H1 (cell line): ENCODE measurements at regions not wholly inside any gene's neighbourhood (a gene's known extent, or its start where the extent isn't known, plus 50 kb on each side); places are given as distances from the start of the nearest gene placed in this dataset.

Experiments used
- CTCF ChIA-PET: fragments of 300-600 bp; sonication (Branson Sonifier 250); formaldehyde crosslinking; loops from one replicate; lab custom pipeline; 2021; ENCODE audit not compliant: partially characterized antibody; lab: Charles Lee
- POLR2A ChIA-PET: fragments of 300-600 bp; sonication (Branson Sonifier 250); formaldehyde crosslinking; loops from one replicate; lab custom pipeline; 2021; ENCODE audit warnings: inconsistent platforms; ENCODE audit not compliant: partially characterized antibody; lab: Charles Lee
- DNase-seq, 2 experiments: peaks; one replicate each; pipeline versions ENCODE4 v3.0.0 to v3.0.0-alpha.2; 2010 to 2022; ENCODE audit warnings: low spot score in 2 of 2, low read depth in 1 of 2, mixed read lengths in 1 of 2
- FAIRE-seq: peaks from 2 replicates; lab custom pipeline; 2011; peaks lifted over from hg19 to GRCh38; lab: Jason Lieb, UNC
- H2AFZ ChIP-seq: 2 replicates; pipeline ENCODE4 v1.8.1; 2012; ENCODE audit warnings: low read length, inconsistent platforms
- H2AK5ac ChIP-seq: 2 replicates; pipeline ENCODE4 v1.6.1; 2013; ENCODE audit warnings: low read depth, low read length
- H2BK120ac ChIP-seq: replicated peaks from 2 replicates; pipeline ENCODE3; 2013; ENCODE audit warnings: low read depth, low read length, inconsistent platforms
- H2BK12ac ChIP-seq: 2 replicates; pipeline ENCODE4 v1.6.1; 2013; ENCODE audit warnings: low read depth, low read length
- H2BK15ac ChIP-seq: 2 replicates; pipeline ENCODE4 v1.6.1; 2013; ENCODE audit warnings: low read length
- H2BK20ac ChIP-seq: 2 replicates; pipeline ENCODE4 v1.6.1; 2013; ENCODE audit warnings: low read length
- H2BK5ac ChIP-seq: 2 replicates; pipeline ENCODE4 v1.6.1; 2013; ENCODE audit warnings: low read depth, low read length
- H3K14ac ChIP-seq: 2 replicates; pipeline ENCODE4 v1.6.1; 2013; ENCODE audit warnings: inconsistent platforms; ENCODE audit not compliant: insufficient read length
- H3K18ac ChIP-seq: 2 replicates; pipeline ENCODE4 v1.6.1; 2013; ENCODE audit warnings: low read length; ENCODE audit errors: extremely low read depth
- H3K23ac ChIP-seq: 2 replicates; pipeline ENCODE4 v1.6.1; 2013; ENCODE audit warnings: inconsistent platforms; ENCODE audit not compliant: insufficient read length
- H3K23me2 ChIP-seq: 2 replicates; pipeline ENCODE4 v1.6.1; 2013; ENCODE audit warnings: low read depth, low read length
- H3K27ac ChIP-seq: 2 replicates; pipeline ENCODE4 v1.6.1; 2011; ENCODE audit warnings: low read depth, low read length, inconsistent platforms
- H3K27me3 ChIP-seq, 4 experiments: replicated peaks in 1 of 4; 1 replicate in 1 of 4; 2 replicates in 3 of 4; pipeline versions ENCODE4 v1.6.1 to v1.8.1; 2011 to 2013; ENCODE audit warnings: low read length in 3 of 4, mild to moderate bottlenecking in 3 of 4, inconsistent platforms in 2 of 4, mixed read lengths in 2 of 4, moderate library complexity in 1 of 4; ENCODE audit not compliant: control insufficient read depth in 3 of 4, insufficient read depth in 3 of 4; ENCODE audit errors: extremely low read depth in 1 of 4
- H3K36me3 ChIP-seq, 4 experiments: 2 replicates each; pipeline versions ENCODE4 v1.6.1 to v1.8.1; 2011 to 2013; ENCODE audit warnings: mild to moderate bottlenecking in 4 of 4, low read length in 3 of 4, moderate library complexity in 2 of 4, control low read depth in 1 of 4, inconsistent platforms in 1 of 4; ENCODE audit not compliant: insufficient read depth in 4 of 4, control insufficient read depth in 2 of 4
- H3K4ac ChIP-seq: replicated peaks from 2 replicates; pipeline ENCODE3; 2013; ENCODE audit warnings: low read length, low read depth, mixed read lengths, inconsistent platforms; ENCODE audit not compliant: insufficient read length
- H3K4me1 ChIP-seq, 4 experiments: replicated peaks in 1 of 4; 1 replicate in 1 of 4; 2 replicates in 3 of 4; pipeline versions ENCODE4 v1.6.1 to v1.8.1; 2011 to 2013; ENCODE audit warnings: low read length in 3 of 4, inconsistent platforms in 2 of 4, mixed read lengths in 1 of 4; ENCODE audit not compliant: insufficient read depth in 4 of 4, control insufficient read depth in 3 of 4
- H3K4me2 ChIP-seq, 2 experiments: 2 replicates each; pipeline versions ENCODE4 v1.6.1 to v1.8.1; 2011 to 2013; ENCODE audit warnings: low read depth in 2 of 2, low read length in 2 of 2, control low read depth in 1 of 2, inconsistent platforms in 1 of 2, mild to moderate bottlenecking in 1 of 2; ENCODE audit not compliant: insufficient read depth in 1 of 2
- H3K4me3 ChIP-seq, 4 experiments: fragments of 200-600, 300-600 bp in 1 of 4; sonication (generic), shearing (Covaris generic), sonication (Bioruptor Twin) in 1 of 4; 2 replicates each; pipeline versions ENCODE4 v1.5.1 to v1.8.1; 2011 to 2016; ENCODE audit warnings: low read length in 4 of 4, low read depth in 3 of 4, control low read depth in 2 of 4, inconsistent platforms in 2 of 4, mild to moderate bottlenecking in 2 of 4, mixed read lengths in 1 of 4, moderate library complexity in 1 of 4; ENCODE audit not compliant: insufficient read depth in 2 of 4; ENCODE audit errors: extremely low read depth in 1 of 4
- H3K56ac ChIP-seq: replicated peaks from 2 replicates; pipeline ENCODE3; 2013; ENCODE audit warnings: low read depth, mild to moderate bottlenecking, mixed read lengths, low read length, inconsistent platforms; ENCODE audit not compliant: insufficient read length
- H3K79me1 ChIP-seq: 2 replicates; pipeline ENCODE4 v1.6.1; 2013; ENCODE audit warnings: low read depth, low read length, control low read depth
- H3K79me2 ChIP-seq, 2 experiments: 2 replicates each; pipeline versions ENCODE4 v1.6.1 to v1.8.1; 2012 to 2013; ENCODE audit warnings: low read length in 2 of 2, mild to moderate bottlenecking in 2 of 2, inconsistent platforms in 1 of 2; ENCODE audit not compliant: insufficient read depth in 2 of 2, control insufficient read depth in 1 of 2
- H3K9ac ChIP-seq, 4 experiments: replicated peaks in 1 of 4; 1 replicate in 1 of 4; 2 replicates in 3 of 4; pipeline versions ENCODE4 v1.6.1 to v1.8.1; 2011 to 2013; ENCODE audit warnings: low read depth in 3 of 4, low read length in 3 of 4, control low read depth in 2 of 4, mild to moderate bottlenecking in 2 of 4, moderate library complexity in 2 of 4, inconsistent platforms in 1 of 4; ENCODE audit errors: extremely low read depth in 1 of 4
- H3K9me3 ChIP-seq, 2 experiments: 2 replicates each; pipeline versions ENCODE4 v1.6.1 to v1.8.1; 2012 to 2013; ENCODE audit warnings: mild to moderate bottlenecking in 2 of 2, moderate library complexity in 2 of 2, control low read depth in 1 of 2, inconsistent platforms in 1 of 2, low read depth in 1 of 2, low read length in 1 of 2, mixed read lengths in 1 of 2; ENCODE audit not compliant: insufficient read depth in 2 of 2
- H4K20me1 ChIP-seq, 2 experiments: replicated peaks in 1 of 2; 2 replicates each; pipeline versions ENCODE3 to v1.8.1; 2011 to 2013; ENCODE audit warnings: inconsistent platforms in 2 of 2, low read length in 2 of 2, mild to moderate bottlenecking in 1 of 2; ENCODE audit not compliant: insufficient read depth in 2 of 2, control insufficient read depth in 1 of 2
- H4K5ac ChIP-seq: 2 replicates; pipeline ENCODE4 v1.6.1; 2013; ENCODE audit warnings: low read length, low read depth, mixed read lengths, inconsistent platforms; ENCODE audit not compliant: insufficient read length
- H4K8ac ChIP-seq: 2 replicates; pipeline ENCODE4 v1.8.0; 2013; ENCODE audit warnings: mild to moderate bottlenecking, moderate library complexity, low read length, inconsistent platforms; ENCODE audit not compliant: insufficient read depth; ENCODE audit errors: extremely low read depth
- H4K91ac ChIP-seq: replicated peaks from 2 replicates; pipeline ENCODE3; 2013; ENCODE audit warnings: low read length, mixed read lengths, inconsistent platforms; ENCODE audit not compliant: insufficient read length
- BCL11A ChIP-seq, 2 experiments: IDR thresholded peaks; one replicate each; pipeline ENCODE4 v1.6.1; 2011; ENCODE audit warnings: low read depth in 2 of 2, low read length in 2 of 2, mild to moderate bottlenecking in 2 of 2
- CBX8 ChIP-seq: fragments of 300-800, 300-1000 bp; sonication (generic); IDR thresholded peaks from 2 replicates; pipeline ENCODE4 v1.7.1; 2016; ENCODE audit warnings: low read depth, low read length, borderline replicate concordance
- EZH2 ChIP-seq: fragments of 200-600 bp; sonication (generic); IDR thresholded peaks from 2 replicates; pipeline ENCODE4 v1.7.1; 2012; ENCODE audit warnings: low read depth, mild to moderate bottlenecking, moderate library complexity, low read length, inconsistent platforms; ENCODE audit not compliant: severe bottlenecking
- GTF2F1 ChIP-seq: IDR thresholded peaks from 2 replicates; pipeline ENCODE4 v1.6.1; 2012; ENCODE audit warnings: low read depth, low read length, improper control_type of control experiment, borderline replicate concordance
- SUZ12 ChIP-seq: fragments of 200-600 bp; sonication (generic); IDR thresholded peaks from 2 replicates; pipeline ENCODE4 v1.6.1; 2012; ENCODE audit warnings: mild to moderate bottlenecking, inconsistent platforms, low read length, moderate library complexity, mixed read lengths
- TAF1 ChIP-seq: IDR thresholded peaks from 2 replicates; pipeline ENCODE4 v1.6.1; 2011; ENCODE audit warnings: mild to moderate bottlenecking, low read depth, low read length
- WGBS, 2 experiments: shearing (Covaris generic) in 1 of 2; methylation state at CpG; one replicate each; pipeline versions ENCODE4 v1.1.6 to v1.1.7; 2013 to 2015; ENCODE audit warnings: low lambda C conversion rate in 2 of 2, mixed read lengths in 2 of 2, inconsistent platforms in 1 of 2, low coverage in 1 of 2, missing lambda C conversion rate in 1 of 2; ENCODE audit not compliant: insufficient replicate concordance in 2 of 2, insufficient coverage in 1 of 2, insufficient read length in 1 of 2; ENCODE audit errors: extremely low coverage in 1 of 2, missing lambda C conversion rate in 1 of 2; 5-methylcytosine and 5-hydroxymethylcytosine counted together

- Histone ChIP-seq H2BK120ac (no peak overlapping the region), H2BK12ac (no peak overlapping the region), H3K23ac (no peak overlapping the region), H3K23me2 (no peaks in the 10 kb centered on the region), H4K8ac (no peak overlapping the region), H4K20me1 (no peaks in the 10 kb centered on the region), H3K79me1 (no peaks in the 10 kb centered on the region), H3K79me2 (no peaks in the 10 kb centered on the region), H2BK15ac (no peak overlapping the region), H3K14ac (no peak overlapping the region), H3K9ac (no peak overlapping the region), H3K4ac (no peak overlapping the region), H4K91ac (no peak overlapping the region), H3K56ac (no peak overlapping the region), H2AK5ac (no peak overlapping the region), H4K5ac (no peak overlapping the region), H2BK5ac (no peak overlapping the region), H3K9me3 (peaks cover 12 to 57% of the 10 kb centered on the region in 2 experiments; a peak in 3 of 4 replicates), H3K4me1 (no peaks in the 10 kb centered on the region), H2BK20ac (no peak overlapping the region), H3K27me3 (no peaks in the 10 kb centered on the region), H3K36me3 (no peaks in the 10 kb centered on the region), H3K4me2 (no peak overlapping the region), H3K4me3 (no peak overlapping the region), H2AFZ (no peak overlapping the region), H3K27ac (no peak overlapping the region), H3K18ac (no peak overlapping the region)
- FAIRE-seq (no peak), DNase-seq (no peak)
- ChIA-PET POLR2A (no interaction called here), CTCF (no interaction called here)
- WGBS, 2 experiments: 86% methylated on average over 1 of the region's 2 CpGs; no CpG with 5 or more reads in 1 of the 2 experiments
- no peak for TF ChIP-seq GTF2F1
- no peak for TF ChIP-seq CBX8
- no peak for TF ChIP-seq EZH2
- TF ChIP-seq BCL11A (IDR thresholded peaks at IDR 0.05; ENCODE audit: low read depth in 2 of 2, low read length in 2 of 2): no peak
- TF ChIP-seq SUZ12: no peak
- TF ChIP-seq TAF1: no peak
These were observed 247.2 kb downstream of the RPS4Y2 start for GRCh38 chrY:21003059-21003458.
